ENCODE measurements at regions not wholly inside any gene's neighbourhood (a gene's known extent, or its start where the extent isn't known, plus 50 kb on each side); places are given as distances from the start of the nearest gene placed in this dataset.

DNA sequence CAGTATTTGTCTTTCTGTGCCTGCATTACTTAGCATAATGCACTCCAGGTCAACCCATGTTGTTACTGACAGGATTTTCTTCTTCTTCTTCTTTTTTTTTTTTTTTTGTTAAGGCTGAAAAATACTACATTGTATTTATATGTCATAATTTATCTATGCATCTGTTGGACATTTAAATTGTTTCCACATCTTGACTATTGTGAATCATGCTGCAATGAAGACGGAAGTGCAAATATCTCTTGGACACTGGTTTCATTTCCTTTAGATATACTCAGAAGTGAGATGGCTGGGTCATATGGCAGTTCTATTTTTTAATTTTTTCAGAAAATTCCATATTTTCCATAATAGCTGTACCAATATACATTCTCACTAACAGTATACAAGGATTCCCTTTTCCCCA, 272.7 kb upstream of the PMFBP1 start (continued):
- TF ChIP-seq, protein P1, sequence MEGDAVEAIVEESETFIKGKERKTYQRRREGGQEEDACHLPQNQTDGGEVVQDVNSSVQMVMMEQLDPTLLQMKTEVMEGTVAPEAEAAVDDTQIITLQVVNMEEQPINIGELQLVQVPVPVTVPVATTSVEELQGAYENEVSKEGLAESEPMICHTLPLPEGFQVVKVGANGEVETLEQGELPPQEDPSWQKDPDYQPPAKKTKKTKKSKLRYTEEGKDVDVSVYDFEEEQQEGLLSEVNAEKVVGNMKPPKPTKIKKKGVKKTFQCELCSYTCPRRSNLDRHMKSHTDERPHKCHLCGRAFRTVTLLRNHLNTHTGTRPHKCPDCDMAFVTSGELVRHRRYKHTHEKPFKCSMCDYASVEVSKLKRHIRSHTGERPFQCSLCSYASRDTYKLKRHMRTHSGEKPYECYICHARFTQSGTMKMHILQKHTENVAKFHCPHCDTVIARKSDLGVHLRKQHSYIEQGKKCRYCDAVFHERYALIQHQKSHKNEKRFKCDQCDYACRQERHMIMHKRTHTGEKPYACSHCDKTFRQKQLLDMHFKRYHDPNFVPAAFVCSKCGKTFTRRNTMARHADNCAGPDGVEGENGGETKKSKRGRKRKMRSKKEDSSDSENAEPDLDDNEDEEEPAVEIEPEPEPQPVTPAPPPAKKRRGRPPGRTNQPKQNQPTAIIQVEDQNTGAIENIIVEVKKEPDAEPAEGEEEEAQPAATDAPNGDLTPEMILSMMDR (IDR thresholded peaks at IDR 0.05; ENCODE audit: control extremely low read depth in 1 of 3, insufficient read depth in 1 of 3, low read depth in 1 of 3, low read length in 3 of 3): no peak
- no peak for TF ChIP-seq YY1 (IDR thresholded peaks at IDR 0.05; ENCODE audit: low read depth, low read length)
- TF ChIP-seq, protein P2, sequence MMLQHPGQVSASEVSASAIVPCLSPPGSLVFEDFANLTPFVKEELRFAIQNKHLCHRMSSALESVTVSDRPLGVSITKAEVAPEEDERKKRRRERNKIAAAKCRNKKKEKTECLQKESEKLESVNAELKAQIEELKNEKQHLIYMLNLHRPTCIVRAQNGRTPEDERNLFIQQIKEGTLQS (IDR thresholded peaks at IDR 0.05; ENCODE audit: insufficient read depth, low read depth, low read length): no peak
